ENCODE measurements at regions not wholly inside any gene's neighbourhood (a gene's known extent, or its start where the extent isn't known, plus 50 kb on each side); places are given as distances from the start of the nearest gene placed in this dataset.
"Not testable (repeated sequence)": the region's sequence is repeated elsewhere in the genome, so short reads cannot be mapped to it uniquely, and the experiment has no call there.

DNA sequence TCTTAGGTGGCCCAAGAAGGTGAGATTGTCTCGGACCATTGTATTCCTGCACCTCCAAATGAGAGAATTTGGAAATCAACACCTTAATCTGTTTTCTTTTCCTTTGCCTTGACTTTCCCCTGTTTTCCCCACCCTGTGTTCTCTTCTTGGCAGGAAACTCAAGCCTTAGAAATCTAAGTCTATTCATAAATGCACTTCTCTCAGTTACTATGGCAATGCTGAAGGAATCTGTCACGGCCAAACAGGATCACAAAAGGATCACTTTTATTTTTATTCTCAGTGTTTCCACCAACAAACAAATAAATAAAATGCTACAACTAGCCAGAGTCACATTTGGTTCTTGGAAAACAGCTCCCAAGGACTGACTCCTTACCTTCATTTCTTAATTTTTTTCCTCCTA is 270.5 kb downstream of the BCAT1 start:
- DNase-seq (ENCODE audit: low read depth) = no peak

DNA sequence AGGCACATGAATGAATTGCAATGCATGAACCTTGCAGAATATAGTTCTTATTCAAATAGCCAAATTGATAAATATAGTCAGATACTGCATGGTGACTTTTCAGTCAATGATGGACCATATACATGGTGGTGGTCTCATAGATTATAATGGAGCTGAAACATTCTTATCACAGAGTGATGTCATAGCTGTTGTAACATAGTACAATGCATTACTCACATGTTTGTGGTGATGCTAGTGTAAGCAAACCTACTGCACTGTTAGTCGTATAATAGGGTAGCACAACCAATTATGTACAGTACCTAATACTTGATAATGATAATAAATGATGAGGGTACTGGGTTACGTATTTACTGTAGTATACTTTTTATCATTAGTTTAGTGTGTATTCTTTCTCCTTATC is 280.3 kb downstream of the BCAT1 start:
- no peak for DNase-seq (ENCODE audit: low read depth)

DNA sequence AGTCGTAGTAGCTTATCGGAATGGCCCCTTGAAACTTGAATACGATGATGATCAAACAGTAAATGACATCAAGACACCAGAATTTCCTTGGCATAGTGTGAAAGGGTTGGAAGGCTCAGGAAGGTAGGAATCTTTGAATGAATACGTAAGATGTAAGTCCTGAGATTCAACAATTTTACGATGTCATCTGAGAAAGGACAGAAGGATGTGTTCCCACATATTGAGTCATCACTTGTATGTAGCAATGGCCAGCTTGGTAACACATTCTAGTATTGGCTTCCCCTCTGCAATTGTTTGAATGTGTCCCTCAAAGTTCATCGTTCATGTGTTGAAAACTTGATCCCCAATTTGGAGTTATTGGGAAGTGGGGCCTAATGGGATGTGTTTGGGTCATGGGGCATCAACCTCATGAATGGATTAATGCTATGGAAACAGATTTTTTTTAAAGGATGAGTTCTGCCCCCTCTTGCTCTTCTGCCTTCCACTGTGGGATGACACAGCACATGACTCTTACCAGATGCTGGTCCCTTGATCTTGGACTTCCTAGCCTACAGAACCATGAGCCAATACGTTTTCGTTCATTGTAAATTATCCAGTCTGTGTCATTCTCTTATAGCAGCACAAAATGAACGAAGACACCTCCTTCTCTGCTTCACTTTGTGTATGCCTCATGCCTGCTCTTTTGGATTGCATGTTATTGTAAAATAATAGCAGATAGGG is 284.6 kb downstream of the BCAT1 start:
- DNase-seq (ENCODE audit: low read depth) = peak; percentile 27

- peak; percentile 70 for DNase-seq (ENCODE audit: low read depth)
These were observed 287.2 kb downstream of the BCAT1 start for GRCh38 chr12:24661657-24662096.

DNA sequence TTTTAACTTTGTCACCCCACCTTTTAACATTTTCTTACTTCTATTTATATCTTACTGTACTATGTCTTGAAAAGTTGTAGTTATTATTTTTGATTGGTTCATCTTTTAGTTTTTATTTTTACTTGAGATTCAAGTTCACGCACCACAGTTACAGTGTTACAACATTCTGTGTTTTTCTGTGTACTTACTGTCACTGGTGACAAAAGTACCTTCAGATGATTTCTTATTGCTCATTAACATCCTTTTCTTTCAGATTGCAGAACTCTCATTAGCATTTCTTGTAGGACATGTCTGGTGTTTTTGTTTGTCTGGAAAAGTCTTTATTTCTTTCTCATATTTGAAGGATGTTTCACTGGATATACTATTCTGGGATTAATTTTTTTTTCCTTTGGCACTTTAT is 289.9 kb downstream of the BCAT1 start:
- no peak for DNase-seq (ENCODE audit: low read depth)

DNA sequence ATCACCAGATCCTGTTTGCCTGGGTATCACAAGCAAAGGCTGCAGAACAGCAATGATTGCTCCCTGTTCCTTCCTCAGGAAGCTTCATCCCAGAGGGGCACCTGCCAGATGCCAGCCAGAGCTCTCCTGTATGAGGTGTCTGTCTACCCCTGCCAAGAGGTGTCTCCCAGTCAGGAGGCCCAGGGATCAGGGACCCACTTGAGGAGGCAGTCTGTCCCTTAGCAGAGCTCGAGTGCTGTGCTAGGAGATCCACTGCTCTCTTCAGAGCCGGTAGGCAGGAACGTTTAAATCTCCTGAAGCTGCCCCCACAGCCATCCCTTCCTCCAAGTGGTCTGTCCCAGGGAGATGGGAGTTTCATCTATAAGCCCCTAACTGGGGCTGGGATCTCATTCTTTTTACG is 294.6 kb downstream of the BCAT1 start:
- DNase-seq (ENCODE audit: low read depth) = not testable (repeated sequence)

DNA sequence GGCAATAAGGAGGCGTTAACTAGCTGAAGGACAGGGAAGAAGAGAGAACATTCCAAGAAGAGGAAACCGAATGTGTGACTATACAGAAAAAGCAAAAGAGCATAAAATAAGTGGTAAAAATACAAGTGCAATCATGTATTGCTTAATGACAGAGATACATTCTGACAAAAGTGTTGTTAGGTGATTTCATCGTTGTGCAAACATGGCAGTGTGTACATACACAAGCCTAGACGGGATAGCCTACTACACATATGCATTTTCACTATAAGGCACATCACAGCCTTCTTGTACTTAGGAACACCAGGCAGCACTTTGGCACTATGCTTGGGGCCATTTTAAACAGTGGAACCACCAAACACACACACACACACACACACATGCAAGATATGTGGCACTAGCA is 299.3 kb downstream of the BCAT1 start:
- no peak for DNase-seq (ENCODE audit: low read depth)

DNA sequence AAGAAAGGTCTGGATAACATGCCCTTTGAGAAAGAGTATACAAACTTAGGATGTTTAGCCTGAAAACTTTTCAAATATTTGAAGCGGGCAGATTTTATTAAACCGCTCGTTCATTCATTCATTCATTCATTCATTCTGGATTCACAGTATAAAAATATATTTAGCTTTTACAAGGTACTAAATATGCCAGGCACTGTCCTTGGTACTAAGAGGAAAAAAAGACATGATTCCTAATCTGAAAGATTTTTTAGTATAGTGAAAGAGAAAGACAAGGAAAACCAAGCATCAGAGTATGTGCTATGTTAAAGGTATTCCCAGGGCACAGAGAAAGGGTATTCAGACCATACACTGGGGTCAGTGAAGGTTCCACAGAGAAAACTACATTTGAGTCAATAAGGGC is 299.7 kb downstream of the BCAT1 start:
- DNase-seq (ENCODE audit: low read depth) = no peak

GRCh38 chr12:24645254-24645653 is 303.6 kb downstream of the BCAT1 start:
- no peak for DNase-seq (ENCODE audit: low read depth)

DNA sequence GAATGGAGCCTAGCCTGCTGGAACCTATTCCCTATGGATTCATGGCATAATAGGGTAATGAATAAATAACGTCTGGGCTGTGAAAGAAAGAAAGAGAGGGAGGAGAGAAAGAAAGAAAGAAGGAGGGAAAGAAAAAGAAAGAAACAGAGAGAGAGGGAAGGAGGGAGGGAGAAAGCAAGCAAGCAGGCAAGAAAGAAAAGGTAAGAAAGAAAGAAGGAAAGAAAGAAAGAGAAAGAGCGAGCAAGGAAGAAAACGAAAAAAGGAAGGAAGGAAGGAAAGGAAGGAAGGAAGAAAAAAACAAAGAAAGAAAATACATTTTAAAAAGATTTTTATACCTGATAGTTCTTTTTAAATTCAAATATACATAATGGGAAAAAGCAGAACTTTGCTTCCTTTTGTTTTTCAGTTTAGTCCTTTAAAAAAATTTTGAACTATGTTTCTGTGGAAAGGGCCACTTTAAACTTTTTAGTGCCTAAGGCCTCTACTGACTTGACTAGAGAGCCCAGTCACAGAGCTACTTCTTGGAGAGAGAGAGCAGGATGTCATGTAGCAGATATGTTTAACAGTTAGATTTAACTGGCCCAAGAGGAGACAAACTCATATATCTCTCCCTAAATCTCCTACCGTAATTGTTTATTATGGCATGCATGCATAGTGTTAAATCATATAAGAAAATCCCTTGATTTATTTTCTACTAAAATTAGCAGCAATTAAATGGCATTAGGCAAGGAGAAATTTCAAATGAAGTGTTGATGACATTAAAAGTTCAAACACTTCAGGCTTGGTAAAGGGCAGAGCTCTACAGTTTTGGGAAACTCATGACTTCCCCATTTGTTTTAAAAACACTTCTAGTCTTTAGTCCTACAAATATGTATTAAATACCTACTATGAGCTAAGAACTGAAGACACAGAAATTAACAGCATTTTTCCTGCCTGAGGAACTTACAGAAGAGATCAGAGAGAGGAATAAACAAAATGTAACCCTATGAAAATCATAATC is 305.5 kb downstream of the BCAT1 start:
- no peak for DNase-seq (ENCODE audit: low read depth)

- no peak for DNase-seq (ENCODE audit: low read depth)
These were observed 309.3 kb downstream of the BCAT1 start for GRCh38 chr12:24639641-24640040.

- DNase-seq (ENCODE audit: low read depth) = no peak
These were observed 316.4 kb downstream of the BCAT1 start for GRCh38 chr12:24632466-24632865.

- DNase-seq (ENCODE audit: low read depth) = no peak
These were observed 317.1 kb downstream of the BCAT1 start for GRCh38 chr12:24631676-24632426.

DNA sequence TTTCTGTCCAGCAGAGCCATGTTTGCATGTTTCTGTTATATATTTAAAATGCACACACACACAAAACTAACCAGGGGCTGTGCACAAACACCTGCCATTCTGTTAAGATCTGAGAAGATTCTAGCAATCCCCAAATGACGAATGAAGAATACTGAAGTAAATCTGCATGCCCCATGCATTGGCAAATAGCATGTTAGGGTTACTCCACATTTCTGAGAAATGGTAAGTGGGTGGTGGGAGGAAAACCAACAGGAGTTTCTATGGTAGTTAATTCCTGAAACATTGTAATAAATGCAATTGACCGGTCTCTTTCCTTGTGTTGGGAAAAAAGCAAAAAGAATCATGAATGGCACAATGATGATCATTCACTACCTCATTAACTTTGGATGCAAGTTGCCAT is 318.0 kb downstream of the BCAT1 start:
- no peak for DNase-seq (ENCODE audit: low read depth)

DNA sequence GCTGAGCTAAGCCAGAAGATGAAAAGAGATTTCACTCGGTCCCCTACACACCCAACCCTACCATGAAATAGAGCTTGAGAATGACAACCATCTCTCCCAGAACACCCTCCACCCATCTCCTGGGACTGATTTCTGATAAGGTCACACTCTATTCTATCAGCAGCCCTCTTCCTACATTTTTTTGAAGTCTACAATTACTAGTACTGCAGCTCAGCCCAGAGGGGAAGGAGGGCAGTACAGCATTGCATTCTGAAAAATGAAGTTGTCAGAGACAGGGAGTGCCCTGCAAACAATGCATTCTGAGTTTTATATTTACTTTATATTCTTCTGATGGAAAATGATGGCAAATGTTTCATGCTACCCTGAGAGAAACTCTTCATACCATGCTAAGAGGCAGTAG is 318.5 kb downstream of the BCAT1 start:
- peak; percentile 8 for DNase-seq (ENCODE audit: low read depth)

DNA sequence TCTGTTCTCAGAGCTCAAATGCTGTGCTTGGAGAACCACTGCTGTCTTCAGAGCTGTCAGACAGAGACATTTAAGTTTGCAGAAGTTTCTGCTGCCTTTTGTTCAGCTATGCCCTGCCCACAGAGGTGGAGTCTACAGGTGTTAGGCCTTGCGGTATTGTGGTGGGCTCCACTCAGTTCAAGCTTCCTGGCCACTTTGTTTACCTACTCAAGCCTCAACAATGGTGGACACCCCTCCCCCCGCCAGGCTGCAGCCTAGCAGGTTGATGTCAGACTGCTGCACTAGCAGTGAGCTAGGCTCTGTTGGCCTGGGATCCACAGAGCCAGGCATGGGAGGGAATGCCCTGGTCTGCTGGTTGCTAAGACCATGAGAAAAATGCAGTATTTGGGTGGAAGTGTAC is 323.8 kb downstream of the BCAT1 start:
- DNase-seq (ENCODE audit: low read depth) = no peak

DNA sequence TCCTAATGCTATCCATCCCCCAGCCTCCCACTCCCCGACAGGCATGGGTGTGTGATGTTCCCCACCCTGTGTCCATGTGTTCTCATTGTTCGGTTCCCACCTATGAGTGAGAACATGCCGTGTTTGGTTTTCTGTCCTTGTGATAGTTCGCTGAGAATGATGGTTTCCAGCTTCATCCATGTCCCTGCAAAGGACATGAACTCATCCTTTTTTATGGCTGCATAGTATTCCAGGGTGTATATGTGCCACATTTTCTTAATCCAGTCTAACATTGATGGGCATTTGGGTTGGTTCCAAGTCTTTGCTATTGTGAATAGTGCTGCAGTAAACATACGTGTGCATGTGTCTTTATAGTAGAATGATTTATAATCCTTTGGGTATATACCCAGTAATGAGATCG is 328.9 kb downstream of the BCAT1 start:
- DNase-seq (ENCODE audit: low read depth) = not testable (repeated sequence)

DNA sequence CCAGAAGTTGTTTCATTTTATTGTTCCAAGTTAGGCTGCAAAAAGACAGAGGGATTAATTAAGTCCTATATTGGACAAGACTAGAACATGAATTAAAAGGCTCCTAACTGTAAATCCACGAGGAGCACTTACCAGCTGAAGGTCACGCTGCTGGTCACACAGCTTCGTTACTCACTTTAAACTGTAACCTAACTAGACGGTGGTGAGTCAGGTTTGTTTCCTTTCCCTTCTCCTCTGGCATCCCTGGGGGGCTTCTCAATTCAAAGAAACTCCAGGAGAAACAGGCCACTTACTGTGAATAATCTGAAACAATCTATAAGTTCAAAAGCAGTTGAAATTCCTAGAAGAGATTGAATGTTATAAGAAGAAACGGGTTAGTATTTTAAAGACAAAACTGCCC is 331.4 kb downstream of the BCAT1 start:
- peak; percentile 17 for DNase-seq (ENCODE audit: low read depth)

GRCh38 chr12:24615967-24616411 is 332.9 kb downstream of the BCAT1 start:
- no peak for DNase-seq (ENCODE audit: low read depth)

DNA sequence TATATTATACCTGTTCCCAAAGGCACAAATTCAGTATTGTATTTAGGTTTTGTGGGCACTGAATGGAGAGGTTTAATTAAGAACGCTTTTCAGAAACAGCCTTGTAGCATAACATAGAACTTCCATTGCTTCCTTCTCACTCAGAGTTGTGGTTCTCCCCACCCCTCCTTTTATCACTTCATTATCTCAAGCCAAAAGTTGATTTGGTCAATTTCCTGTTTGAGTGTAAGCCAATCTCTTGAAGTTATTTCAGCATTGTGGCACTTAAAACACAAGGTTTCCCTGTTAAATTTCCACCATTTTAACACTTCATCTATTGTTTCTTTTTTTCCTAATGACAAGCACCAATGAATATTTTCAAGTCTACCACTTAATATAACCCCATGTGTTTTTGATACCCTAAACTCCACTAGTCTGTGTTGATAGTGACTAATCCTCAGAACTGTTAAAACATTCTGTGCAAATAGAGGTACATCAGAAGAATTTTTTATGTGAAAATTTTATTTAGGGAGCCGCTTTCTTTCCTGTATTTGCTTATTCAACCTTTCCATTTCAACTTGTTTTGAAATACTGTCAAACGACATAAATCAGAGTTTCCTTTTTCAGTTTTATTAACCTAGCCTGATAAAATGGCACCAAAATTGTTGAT is 340.1 kb downstream of the BCAT1 start:
- DNase-seq (ENCODE audit: low read depth) = peak; percentile 31

- no peak for DNase-seq (ENCODE audit: low read depth)
These were observed 340.8 kb downstream of the BCAT1 start for GRCh38 chr12:24608108-24608507.

Measured in LHCN-M2 (cell line).